ENCODE measurements at regions not wholly inside any gene's neighbourhood (a gene's known extent, or its start where the extent isn't known, plus 50 kb on each side); places are given as distances from the start of the nearest gene placed in this dataset.

- no peak for DNase-seq
Observed at GRCh38 chr9:106535439-106535838, 327.5 kb upstream of the ZNF462 start.

GRCh38 chr9:106557996-106558667, 304.8 kb upstream of the ZNF462 start:
- DNase-seq = no peak

- DNase-seq = no peak
Observed at GRCh38 chr9:106560540-106560939, 302.4 kb upstream of the ZNF462 start.

GRCh38 chr9:106575823-106576222, 287.1 kb upstream of the ZNF462 start:
- no peak for DNase-seq

GRCh38 chr9:106576232-106576760, 286.7 kb upstream of the ZNF462 start:
- DNase-seq = no peak

- DNase-seq = no peak
Observed at GRCh38 chr9:106577121-106577520, 285.8 kb upstream of the ZNF462 start.

- DNase-seq = no peak
Observed at GRCh38 chr9:106580546-106580945, 282.4 kb upstream of the ZNF462 start.

- no peak for DNase-seq
Observed at GRCh38 chr9:106581973-106582372, 281.0 kb upstream of the ZNF462 start.

GRCh38 chr9:106583751-106584150, 279.2 kb upstream of the ZNF462 start:
- DNase-seq = no peak

GRCh38 chr9:106587042-106587441, 275.9 kb upstream of the ZNF462 start:
- no peak for DNase-seq

- no peak for DNase-seq
Observed at GRCh38 chr9:106588626-106589025, 274.3 kb upstream of the ZNF462 start.

- DNase-seq = no peak
Observed at GRCh38 chr9:106590759-106591505, 272.0 kb upstream of the ZNF462 start.

- DNase-seq = no peak
Observed at GRCh38 chr9:106593201-106593600, 269.8 kb upstream of the ZNF462 start.

- DNase-seq = no peak
Observed at GRCh38 chr9:106596984-106597383, 266.0 kb upstream of the ZNF462 start.

GRCh38 chr9:106600955-106601560, 261.9 kb upstream of the ZNF462 start:
- DNase-seq = no peak

- DNase-seq = no peak
Observed at GRCh38 chr9:106602344-106602743, 260.6 kb upstream of the ZNF462 start.

GRCh38 chr9:106613250-106613737, 249.7 kb upstream of the ZNF462 start:
- DNase-seq = no peak

- no peak for DNase-seq
Observed at GRCh38 chr9:106615118-106615889, 247.7 kb upstream of the ZNF462 start.

- DNase-seq = no peak
Observed at GRCh38 chr9:106616026-106616425, 246.9 kb upstream of the ZNF462 start.

GRCh38 chr9:106616851-106617345, 246.1 kb upstream of the ZNF462 start:
- DNase-seq = no peak

- DNase-seq = no peak
Observed at GRCh38 chr9:106619211-106619610, 243.8 kb upstream of the ZNF462 start.

- no peak for DNase-seq
Observed at GRCh38 chr9:106620081-106620480, 242.9 kb upstream of the ZNF462 start.

- no peak for DNase-seq
Observed at GRCh38 chr9:106620866-106621265, 242.1 kb upstream of the ZNF462 start.

All from stimulated activated CD4-positive, alpha-beta T cell treated with anti-CD3 and anti-CD28 coated beads, Interleukin-15, amount 100 ng/mL, for 24 hours (primary cell).